Adrenal gland (tissue), 5 donors: ENCODE measurements at regions not wholly inside any gene's neighbourhood (a gene's known extent, or its start where the extent isn't known, plus 50 kb on each side); places are given as distances from the start of the nearest gene placed in this dataset.

Experiments used
- POLR2A ChIP-seq, 2 donors: fragments of 450-650 bp; IDR thresholded peaks; one replicate each; pipeline ENCODE4 v1.6.1; 2017; ENCODE audit warnings: antibody characterized with exemption in 2 of 2, mild to moderate bottlenecking in 2 of 2, moderate library complexity in 1 of 2
- TF ChIP-seq, protein P1 (sequence below), 6 experiments: fragments of 450-650 bp in 4 of 6; fragments of 200-600 bp in 2 of 6; sonication (generic) in 1 of 6; IDR thresholded peaks; 1 replicate in 5 of 6; 2 replicates in 1 of 6; pipeline versions ENCODE4 v1.5.1 to v1.8.0; 2016 to 2021; ENCODE audit warnings: antibody characterized with exemption in 6 of 6, mild to moderate bottlenecking in 2 of 6, moderate library complexity in 1 of 6
- donor health status: DM: no; HTN: no; CAD: no.

DNA sequence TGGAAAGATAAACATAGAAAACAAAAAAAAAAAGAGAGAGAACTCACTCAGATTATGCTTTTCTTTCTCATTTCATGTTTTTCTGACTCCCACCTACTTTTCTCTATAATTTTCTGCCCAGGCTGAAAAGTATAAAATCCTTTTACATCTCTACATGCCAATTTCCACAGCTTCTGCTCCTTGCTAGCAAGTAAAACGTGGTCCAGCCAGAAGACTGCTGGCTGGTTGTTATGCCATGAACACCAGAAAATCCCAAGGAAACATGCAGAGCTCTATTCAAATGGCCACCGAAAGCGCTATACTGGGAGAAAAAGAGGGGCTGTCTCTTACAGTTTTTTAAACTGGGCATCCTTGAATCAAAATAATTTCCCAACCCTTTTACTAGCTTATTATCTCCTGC lies 512.8 kb upstream of the ID4 start:
- TF ChIP-seq POLR2A (IDR thresholded peaks at IDR 0.05): no peak
- TF ChIP-seq, protein P1, sequence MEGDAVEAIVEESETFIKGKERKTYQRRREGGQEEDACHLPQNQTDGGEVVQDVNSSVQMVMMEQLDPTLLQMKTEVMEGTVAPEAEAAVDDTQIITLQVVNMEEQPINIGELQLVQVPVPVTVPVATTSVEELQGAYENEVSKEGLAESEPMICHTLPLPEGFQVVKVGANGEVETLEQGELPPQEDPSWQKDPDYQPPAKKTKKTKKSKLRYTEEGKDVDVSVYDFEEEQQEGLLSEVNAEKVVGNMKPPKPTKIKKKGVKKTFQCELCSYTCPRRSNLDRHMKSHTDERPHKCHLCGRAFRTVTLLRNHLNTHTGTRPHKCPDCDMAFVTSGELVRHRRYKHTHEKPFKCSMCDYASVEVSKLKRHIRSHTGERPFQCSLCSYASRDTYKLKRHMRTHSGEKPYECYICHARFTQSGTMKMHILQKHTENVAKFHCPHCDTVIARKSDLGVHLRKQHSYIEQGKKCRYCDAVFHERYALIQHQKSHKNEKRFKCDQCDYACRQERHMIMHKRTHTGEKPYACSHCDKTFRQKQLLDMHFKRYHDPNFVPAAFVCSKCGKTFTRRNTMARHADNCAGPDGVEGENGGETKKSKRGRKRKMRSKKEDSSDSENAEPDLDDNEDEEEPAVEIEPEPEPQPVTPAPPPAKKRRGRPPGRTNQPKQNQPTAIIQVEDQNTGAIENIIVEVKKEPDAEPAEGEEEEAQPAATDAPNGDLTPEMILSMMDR (IDR thresholded peaks at IDR 0.05): no peak
